H9 (cell line): ENCODE measurements at regions not wholly inside any gene's neighbourhood (a gene's known extent, or its start where the extent isn't known, plus 50 kb on each side); places are given as distances from the start of the nearest gene placed in this dataset.

Experiments
- DNase-seq: peaks from one replicate; pipeline ENCODE4 v3.0.0-alpha.2; 2017
- H2AFZ ChIP-seq: one replicate; pipeline ENCODE4 v1.6.1; 2013; ENCODE audit warnings: mild to moderate bottlenecking, low read length, control low read depth, moderate library complexity
- H2AK5ac ChIP-seq: 2 replicates; pipeline ENCODE4 v1.6.1; 2013; ENCODE audit warnings: low read length, control low read depth, mixed read lengths; ENCODE audit not compliant: insufficient read length
- H2BK120ac ChIP-seq: one replicate; pipeline ENCODE4 v1.6.1; 2013; ENCODE audit warnings: low read depth, mild to moderate bottlenecking, low read length, control low read depth, inconsistent platforms; ENCODE audit not compliant: poor library complexity, severe bottlenecking
- H2BK12ac ChIP-seq: 2 replicates; pipeline ENCODE4 v1.6.1; 2013; ENCODE audit warnings: low read length, control low read depth, mixed read lengths, low read depth; ENCODE audit not compliant: insufficient read length
- H2BK15ac ChIP-seq: 2 replicates; pipeline ENCODE4 v1.6.1; 2013; ENCODE audit warnings: low read depth, low read length, control low read depth
- H2BK20ac ChIP-seq: one replicate; pipeline ENCODE4 v1.6.1; 2013; ENCODE audit warnings: low read depth, mild to moderate bottlenecking, low read length, control low read depth, inconsistent platforms; ENCODE audit not compliant: poor library complexity, severe bottlenecking
- H2BK5ac ChIP-seq: 2 replicates; pipeline ENCODE4 v1.6.1; 2013; ENCODE audit warnings: low read length, control low read depth, mixed read lengths; ENCODE audit not compliant: insufficient read length
- H3K14ac ChIP-seq: 2 replicates; pipeline ENCODE4 v1.6.1; 2013; ENCODE audit warnings: low read length, control low read depth; ENCODE audit not compliant: insufficient read depth
- H3K18ac ChIP-seq: 2 replicates; pipeline ENCODE4 v1.6.1; 2013; ENCODE audit warnings: low read depth, mild to moderate bottlenecking, mixed read lengths, low read length, control low read depth; ENCODE audit not compliant: insufficient read length
- H3K23ac ChIP-seq: 2 replicates; pipeline ENCODE4 v1.6.1; 2013; ENCODE audit warnings: low read length, control low read depth, mixed read lengths, low read depth; ENCODE audit not compliant: insufficient read length
- H3K23me2 ChIP-seq: 2 replicates; pipeline ENCODE4 v1.6.1; 2013; ENCODE audit warnings: low read depth, mild to moderate bottlenecking, mixed read lengths, low read length, control low read depth; ENCODE audit not compliant: insufficient read length, poor library complexity, severe bottlenecking
- H3K27ac ChIP-seq: 2 replicates; pipeline ENCODE4 v1.5.1; 2013; ENCODE audit warnings: low read length, control low read depth, mixed read lengths, low read depth; ENCODE audit not compliant: insufficient read length
- H3K27me3 ChIP-seq: 2 replicates; pipeline ENCODE4 v1.6.1; 2013; ENCODE audit warnings: low read length, control low read depth, inconsistent platforms; ENCODE audit not compliant: insufficient read depth
- H3K4ac ChIP-seq: 2 replicates; pipeline ENCODE4 v1.6.1; 2013; ENCODE audit warnings: low read depth, mild to moderate bottlenecking, control low read depth, inconsistent platforms, low read length, moderate library complexity
- H3K4me1 ChIP-seq: 2 replicates; pipeline ENCODE4 v1.6.1; 2013; ENCODE audit warnings: low read length, control low read depth, inconsistent platforms; ENCODE audit not compliant: insufficient read depth
- H3K4me2 ChIP-seq: 2 replicates; pipeline ENCODE4 v1.6.1; 2013; ENCODE audit warnings: low read length, control low read depth, mixed read lengths; ENCODE audit not compliant: insufficient read length, insufficient read depth
- H3K56ac ChIP-seq: 2 replicates; pipeline ENCODE4 v1.6.1; 2013; ENCODE audit warnings: low read depth, mild to moderate bottlenecking, mixed read lengths, low read length, control low read depth; ENCODE audit not compliant: insufficient read length
- H3K79me1 ChIP-seq: 2 replicates; pipeline ENCODE4 v1.6.1; 2013; ENCODE audit warnings: low read depth, mild to moderate bottlenecking, moderate library complexity, low read length, control low read depth, inconsistent platforms; ENCODE audit not compliant: insufficient read depth, poor library complexity, severe bottlenecking
- H3K79me2 ChIP-seq: 2 replicates; pipeline ENCODE4 v1.6.1; 2013; ENCODE audit warnings: low read length, control low read depth, inconsistent platforms; ENCODE audit not compliant: insufficient read depth
- H3K9ac ChIP-seq: 2 replicates; pipeline ENCODE4 v1.6.1; 2013; ENCODE audit warnings: low read length, control low read depth, mixed read lengths; ENCODE audit not compliant: insufficient read length; ENCODE audit errors: extremely low read depth
- H3K9me3 ChIP-seq: one replicate; pipeline ENCODE4 v1.6.1; 2013; ENCODE audit warnings: low read depth, low read length, inconsistent platforms; ENCODE audit not compliant: control insufficient read depth
- H3T11ph ChIP-seq: one replicate; pipeline ENCODE4 v1.6.1; 2013; ENCODE audit warnings: mild to moderate bottlenecking, low read length, control low read depth, inconsistent platforms
- H4K20me1 ChIP-seq: one replicate; pipeline ENCODE4 v1.6.1; 2013; ENCODE audit not compliant: control insufficient read depth, insufficient read length, insufficient read depth
- H4K5ac ChIP-seq: 2 replicates; pipeline ENCODE4 v1.6.1; 2013; ENCODE audit warnings: low read depth, mild to moderate bottlenecking, mixed read lengths, low read length, control low read depth; ENCODE audit not compliant: insufficient read length
- H4K8ac ChIP-seq: replicated peaks from 2 replicates; pipeline ENCODE4 v1.6.1; 2013; ENCODE audit warnings: low read length, control low read depth, mixed read lengths, low read depth; ENCODE audit not compliant: insufficient read length
- H4K91ac ChIP-seq: 2 replicates; pipeline ENCODE4 v1.6.1; 2013; ENCODE audit warnings: low read depth, mild to moderate bottlenecking, moderate library complexity, mixed read lengths, low read length, control low read depth; ENCODE audit not compliant: insufficient read length
- H3K27ac Mint-ChIP-seq, 3 experiments: 2 replicates in 2 of 3; 3 replicates in 1 of 3; pipeline ENCODE4 v1.8.0; 2020 to 2021; ENCODE audit warnings: mixed read lengths in 3 of 3, mild to moderate bottlenecking in 1 of 3, moderate library complexity in 1 of 3
- H3K27me3 Mint-ChIP-seq: 2 replicates; pipeline ENCODE4 v1.8.0; 2021; ENCODE audit warnings: low read depth, mild to moderate bottlenecking, moderate library complexity, mixed read lengths
- H3K36me3 Mint-ChIP-seq, 3 experiments: 2 replicates in 2 of 3; 3 replicates in 1 of 3; pipeline ENCODE4 v1.8.0; 2020 to 2021; ENCODE audit warnings: low read depth in 3 of 3, mixed read lengths in 3 of 3; ENCODE audit not compliant: insufficient read depth in 1 of 3
- H3K4me1 Mint-ChIP-seq, 2 experiments: 2 replicates each; pipeline ENCODE4 v1.8.0; 2020; ENCODE audit warnings: mixed read lengths in 2 of 2
- H3K4me3 Mint-ChIP-seq, 2 experiments: 2 replicates in 1 of 2; 3 replicates in 1 of 2; pipeline ENCODE4 v1.8.0; 2020 to 2021; ENCODE audit warnings: mild to moderate bottlenecking in 2 of 2, mixed read lengths in 2 of 2, moderate library complexity in 1 of 2
- H3K9me3 Mint-ChIP-seq, 2 experiments: 2 replicates in 1 of 2; 3 replicates in 1 of 2; pipeline ENCODE4 v1.8.0; 2020; ENCODE audit warnings: mild to moderate bottlenecking in 2 of 2, mixed read lengths in 2 of 2, moderate library complexity in 1 of 2
- CTCF ChIP-seq: fragments of 200-600 bp; sonication (generic); conservative IDR thresholded peaks from 3 replicates; pipeline ENCODE4 v1.8.0; 2021; ENCODE audit warnings: antibody characterized with exemption, mild to moderate bottlenecking
- WGBS: extraction: QIAGEN DNeasy Blood & Tissue Kit; methylation state at CpG from one replicate; pipeline ENCODE4 v1.1.7; 2013; ENCODE audit warnings: missing lambda C conversion rate, low lambda C conversion rate, mixed read lengths; ENCODE audit not compliant: insufficient read length; ENCODE audit errors: extremely low coverage; 5-methylcytosine and 5-hydroxymethylcytosine counted together

- H3K27me3 Mint-ChIP-seq, result peaks cover 27% of the 10 kb centered on the region
- TF ChIP-seq CTCF, result no peak
- no peaks in the 10 kb centered on the region; a peak in 1 of 5 replicates for H3K9me3 Mint-ChIP-seq
- no peak overlapping the region; the same call in 1 of the 2 replicates for H3K14ac ChIP-seq
- H3K9ac ChIP-seq, result peak overlapping the region; percentile 8
- H3K4me1 Mint-ChIP-seq, result peaks cover 33 to 34% of the 10 kb centered on the region in 2 experiments
- no peaks in the 10 kb centered on the region; the same call in 1 of the 2 replicates for H3K4me1 ChIP-seq
- peak overlapping the region; percentile 83 to 90 for H3K4me3 Mint-ChIP-seq
- no peak overlapping the region for H4K5ac ChIP-seq
- peaks cover 21% of the 10 kb centered on the region for H3K23me2 ChIP-seq
- no CpG with 5 or more reads among the region's 20 CpGs for WGBS
- peaks cover 4% of the 10 kb centered on the region; the same call in 1 of the 2 replicates for H3K79me2 ChIP-seq
- no peak overlapping the region for H2AK5ac ChIP-seq
- no peaks in the 10 kb centered on the region for H3K79me1 ChIP-seq
- H2BK12ac ChIP-seq, result no peak overlapping the region
- no peak overlapping the region for H3K4ac ChIP-seq
- no peak overlapping the region for H2BK20ac ChIP-seq
- H3K56ac ChIP-seq, result no peak overlapping the region
- H3K27ac ChIP-seq, result no peak overlapping the region
- H3T11ph ChIP-seq, result no peak overlapping the region
- H2BK5ac ChIP-seq, result no peak overlapping the region
- no peak overlapping the region for H4K8ac ChIP-seq
- no peak overlapping the region for H3K18ac ChIP-seq
- H3K4me2 ChIP-seq, result peak overlapping the region; percentile 48
- peak overlapping the region in 2 of 3 experiments; percentile 44 to 84; a peak in 3 of 7 replicates for H3K27ac Mint-ChIP-seq
- no peak overlapping the region for H2BK120ac ChIP-seq
- no peaks in the 10 kb centered on the region for H3K9me3 ChIP-seq
- no peak overlapping the region for H2BK15ac ChIP-seq
- no peak for DNase-seq
- peaks cover 0 to 10% (median 7%) of the 10 kb centered on the region in 3 experiments; a peak in 5 of 7 replicates for H3K36me3 Mint-ChIP-seq
- H3K27me3 ChIP-seq, result peaks cover 3% of the 10 kb centered on the region; the same call in 1 of the 2 replicates
- no peaks in the 10 kb centered on the region for H4K20me1 ChIP-seq
- no peak overlapping the region for H2AFZ ChIP-seq
- H4K91ac ChIP-seq, result no peak overlapping the region
- H3K23ac ChIP-seq, result no peak overlapping the region
These were observed 141.2 kb downstream of the SEC14L1 start for GRCh38 chr17:77281904-77282367.
